ENCODE measurements at regions not wholly inside any gene's neighbourhood (a gene's known extent, or its start where the extent isn't known, plus 50 kb on each side); places are given as distances from the start of the nearest gene placed in this dataset.

GRCh38 chr18:30920351-30920750, 122.2 kb downstream of the DSC3 start:
- peak; percentile 34 for DNase-seq (ENCODE audit: low read depth)
- no peak overlapping the region for H3K4me3 ChIP-seq (ENCODE audit: low read depth, low read length)
- H3K36me3 ChIP-seq (ENCODE audit: control insufficient read depth, insufficient read depth, low read length) = no peaks in the 10 kb centered on the region
- TF ChIP-seq CTCF (IDR thresholded peaks at IDR 0.05; ENCODE audit: insufficient read depth, low read length, poor library complexity, severe bottlenecking) = no peak
- H3K27me3 ChIP-seq (ENCODE audit: control insufficient read depth, insufficient read depth, low read length) = no peaks in the 10 kb centered on the region

GRCh38 chr18:30917651-30918050, 124.9 kb downstream of the DSC3 start:
- Histone ChIP-seq H3K36me3 (ENCODE audit: control insufficient read depth, insufficient read depth, low read length) (no peaks in the 10 kb centered on the region), H3K4me3 (ENCODE audit: low read depth, low read length) (no peak overlapping the region), H3K27me3 (ENCODE audit: control insufficient read depth, insufficient read depth, low read length) (no peaks in the 10 kb centered on the region)
- DNase-seq (ENCODE audit: low read depth) = no peak
- no peak for TF ChIP-seq CTCF (IDR thresholded peaks at IDR 0.05; ENCODE audit: insufficient read depth, low read length, poor library complexity, severe bottlenecking)

- no peak for DNase-seq (ENCODE audit: low read depth)
- H3K36me3 ChIP-seq (ENCODE audit: control insufficient read depth, insufficient read depth, low read length) = no peaks in the 10 kb centered on the region
- TF ChIP-seq CTCF (IDR thresholded peaks at IDR 0.05; ENCODE audit: insufficient read depth, low read length, poor library complexity, severe bottlenecking) = no peak
- no peaks in the 10 kb centered on the region for H3K27me3 ChIP-seq (ENCODE audit: control insufficient read depth, insufficient read depth, low read length)
- H3K4me3 ChIP-seq (ENCODE audit: low read depth, low read length) = no peak overlapping the region
Observed at GRCh38 chr18:30915336-30915988, 127.1 kb downstream of the DSC3 start.

- no peak for TF ChIP-seq CTCF (IDR thresholded peaks at IDR 0.05; ENCODE audit: insufficient read depth, low read length, poor library complexity, severe bottlenecking)
- Histone ChIP-seq H3K4me3 (ENCODE audit: low read depth, low read length) (no peak overlapping the region), H3K36me3 (ENCODE audit: control insufficient read depth, insufficient read depth, low read length) (no peaks in the 10 kb centered on the region), H3K27me3 (ENCODE audit: control insufficient read depth, insufficient read depth, low read length) (no peaks in the 10 kb centered on the region)
- no peak for DNase-seq (ENCODE audit: low read depth)
Observed at GRCh38 chr18:30908381-30908780, 134.2 kb downstream of the DSC3 start.

GRCh38 chr18:30903566-30903965, 139.0 kb downstream of the DSC3 start:
- no peak for TF ChIP-seq CTCF (IDR thresholded peaks at IDR 0.05; ENCODE audit: insufficient read depth, low read length, poor library complexity, severe bottlenecking)
- no peaks in the 10 kb centered on the region for H3K36me3 ChIP-seq (ENCODE audit: control insufficient read depth, insufficient read depth, low read length)
- no peaks in the 10 kb centered on the region for H3K27me3 ChIP-seq (ENCODE audit: control insufficient read depth, insufficient read depth, low read length)
- peak; percentile 89 for DNase-seq (ENCODE audit: low read depth)
- no peak overlapping the region for H3K4me3 ChIP-seq (ENCODE audit: low read depth, low read length)
